ENCODE measurements at regions not wholly inside any gene's neighbourhood (a gene's known extent, or its start where the extent isn't known, plus 50 kb on each side); places are given as distances from the start of the nearest gene placed in this dataset.
"Not testable (repeated sequence)": the region's sequence is repeated elsewhere in the genome, so short reads cannot be mapped to it uniquely, and the experiment has no call there.

- not testable (repeated sequence) for TF ChIP-seq CTCF (IDR thresholded peaks at IDR 0.05 in 8 of 11, conservative IDR thresholded peaks at IDR 0.05 in 3 of 11); POLR2AphosphoS5 (IDR thresholded peaks at IDR 0.05); POLR2A (IDR thresholded peaks at IDR 0.05)
These were observed 878.9 kb upstream of the GOT2 start for GRCh38 chr16:59612910-59613620.
